ENCODE measurements at regions not wholly inside any gene's neighbourhood (a gene's known extent, or its start where the extent isn't known, plus 50 kb on each side); places are given as distances from the start of the nearest gene placed in this dataset.
A peak's percentile ranks its signal among the peaks of the same experiment; 100 is the strongest.
"Not testable (repeated sequence)": the region's sequence is repeated elsewhere in the genome, so short reads cannot be mapped to it uniquely, and the experiment has no call there.

DNA sequence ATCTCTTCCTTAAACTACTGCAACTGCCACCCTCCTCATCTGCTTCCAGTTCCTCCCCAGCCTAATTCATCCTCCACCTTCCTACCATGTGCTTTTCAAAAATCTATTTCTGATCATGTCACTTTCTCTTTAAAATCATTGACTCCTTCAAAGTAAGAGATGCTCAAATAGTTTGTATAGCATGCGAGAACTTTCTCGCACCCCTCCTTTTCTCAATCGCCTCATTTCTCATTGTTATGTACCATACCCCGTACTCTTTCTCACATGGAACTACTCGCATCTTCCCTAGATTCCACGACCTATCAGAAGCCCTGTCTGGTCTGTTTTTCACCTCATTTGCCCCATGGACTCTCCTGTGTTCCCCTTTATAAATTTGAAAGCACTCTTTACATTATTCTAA is 238.2 kb downstream of the NRIP1 start:
- DNase-seq (ENCODE audit: low read depth): no peak

DNA sequence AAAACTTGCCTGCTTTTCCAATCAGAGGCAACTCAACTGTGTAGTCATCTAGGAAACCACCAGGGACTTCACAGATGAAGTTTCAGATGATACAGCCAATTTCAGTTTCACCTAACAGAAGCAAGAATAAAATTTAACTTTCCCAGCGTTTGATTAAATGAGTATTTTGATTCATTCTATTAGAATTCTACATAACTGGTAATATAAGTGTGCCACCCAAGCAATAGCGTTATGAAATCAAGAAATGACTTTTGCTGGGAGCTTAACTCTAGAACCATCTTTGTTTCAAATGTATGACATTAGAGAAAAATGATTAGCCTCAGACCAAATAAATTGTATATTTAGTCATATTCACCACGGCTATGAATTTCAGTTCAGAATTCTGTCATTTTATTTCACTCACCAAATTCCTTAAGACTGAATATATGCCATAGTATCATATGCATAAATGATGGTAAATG is 239.3 kb downstream of the NRIP1 start:
- no peak for DNase-seq (ENCODE audit: low read depth)

DNA sequence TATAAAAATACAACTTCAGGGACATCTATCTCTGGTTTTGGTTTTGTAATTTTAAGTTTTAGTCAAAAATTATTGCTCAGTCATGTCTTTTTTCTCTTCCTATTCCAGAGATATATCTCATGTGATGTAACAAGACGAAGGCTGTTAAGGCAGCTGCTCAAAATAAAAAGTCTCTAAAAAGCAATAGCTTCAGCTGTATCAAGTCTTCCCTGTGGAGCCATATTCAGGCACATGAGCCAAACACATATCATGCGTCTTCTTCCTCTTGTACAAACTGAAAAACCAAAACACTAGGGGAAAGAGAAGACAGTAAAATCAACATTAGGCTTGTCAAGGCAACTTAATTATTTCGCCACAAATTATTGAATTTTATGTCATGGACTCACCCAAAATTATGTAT is 240.7 kb downstream of the NRIP1 start:
- no peak for DNase-seq (ENCODE audit: low read depth)

GRCh38 chr21:14817311-14817710 is 247.5 kb downstream of the NRIP1 start:
- DNase-seq (ENCODE audit: low read depth): no peak

DNA sequence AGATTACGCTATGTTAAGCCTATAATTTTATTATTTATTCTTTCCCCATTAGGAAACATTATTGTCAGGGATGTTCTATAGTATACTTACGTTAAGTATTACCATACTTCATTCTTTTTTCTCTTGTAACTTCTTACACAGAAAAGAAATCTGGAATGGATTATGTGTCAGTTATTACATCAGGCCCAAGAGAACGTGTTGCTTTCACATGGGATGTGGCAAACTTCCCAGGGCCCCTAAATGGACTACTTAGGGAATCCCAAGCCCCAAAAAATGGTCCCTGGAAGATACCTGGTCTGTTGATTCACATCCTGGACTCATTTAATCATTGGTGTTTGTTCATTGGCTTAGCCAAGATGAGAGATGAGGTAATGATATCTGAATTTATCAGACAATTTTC is 249.8 kb downstream of the NRIP1 start:
- DNase-seq (ENCODE audit: low read depth): no peak

GRCh38 chr21:14814282-14814681 is 250.5 kb downstream of the NRIP1 start:
- no peak for DNase-seq (ENCODE audit: low read depth)

GRCh38 chr21:14804170-14804569 is 258.1 kb upstream of the SAMSN1 start:
- not testable (repeated sequence) for DNase-seq (ENCODE audit: low read depth)

- DNase-seq (ENCODE audit: low read depth): no peak
These were observed 251.4 kb upstream of the SAMSN1 start for GRCh38 chr21:14797543-14797942.

DNA sequence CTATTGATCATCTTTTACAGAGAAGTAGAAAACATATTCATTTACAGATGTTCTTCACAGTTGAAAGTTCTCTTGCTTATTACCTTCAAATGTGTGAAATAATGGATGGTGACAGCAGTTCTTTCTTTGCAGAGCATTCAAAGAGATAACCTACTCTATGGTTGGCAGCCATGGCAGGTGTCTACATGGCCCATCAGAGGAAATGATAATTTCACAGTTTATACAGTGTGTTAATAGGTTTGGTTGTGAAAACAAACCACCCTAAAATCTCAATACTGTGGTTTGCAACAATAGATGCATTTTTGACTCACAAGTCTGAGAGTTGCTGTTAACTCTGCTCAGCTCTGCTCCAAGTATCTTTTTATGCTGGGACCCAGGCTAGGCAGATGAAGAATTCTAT is 241.2 kb upstream of the SAMSN1 start:
- DNase-seq (ENCODE audit: low read depth): no peak

GRCh38 chr21:14785679-14786078 is 239.6 kb upstream of the SAMSN1 start:
- no peak for DNase-seq (ENCODE audit: low read depth)

GRCh38 chr21:14773777-14774345 is 227.7 kb upstream of the SAMSN1 start:
- peak; percentile 40 for DNase-seq (ENCODE audit: low read depth)

- DNase-seq (ENCODE audit: low read depth): no peak
These were observed 225.5 kb upstream of the SAMSN1 start for GRCh38 chr21:14771593-14771992.

GRCh38 chr21:14768042-14768441 is 221.9 kb upstream of the SAMSN1 start:
- DNase-seq (ENCODE audit: low read depth): no peak

DNA sequence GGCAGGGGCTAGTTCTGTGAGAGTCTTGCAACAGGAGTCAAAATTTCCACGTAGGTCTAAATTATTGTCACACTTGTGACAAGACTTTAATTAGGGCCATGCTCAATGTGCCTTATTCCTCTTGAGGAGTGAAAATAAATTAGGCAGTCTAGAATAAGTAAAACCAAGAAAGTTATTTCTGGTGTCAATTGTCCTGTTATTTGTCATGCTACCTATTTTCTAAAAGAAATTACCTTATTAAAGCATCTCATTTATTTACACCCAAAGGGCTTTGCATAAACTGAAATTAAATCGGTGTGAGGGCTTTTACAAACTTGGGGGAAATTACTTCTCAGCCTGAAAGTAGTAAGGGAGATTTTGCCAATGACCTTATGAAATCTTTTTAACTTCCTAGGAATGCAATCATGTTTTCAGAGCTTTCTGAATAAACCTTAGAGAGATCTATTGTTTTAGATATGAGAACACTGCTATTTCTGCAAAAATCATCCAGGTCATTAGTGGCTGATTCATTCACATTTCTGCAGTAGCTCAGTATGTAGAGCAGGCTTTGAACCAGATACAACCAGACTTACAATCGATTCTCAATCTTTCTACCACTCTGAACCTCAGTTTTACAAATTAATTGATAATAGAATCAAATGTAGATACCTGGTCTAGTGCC is 221.2 kb upstream of the SAMSN1 start:
- DNase-seq (ENCODE audit: low read depth): no peak

GRCh38 chr21:14766241-14766640 is 220.1 kb upstream of the SAMSN1 start:
- DNase-seq (ENCODE audit: low read depth): no peak

DNA sequence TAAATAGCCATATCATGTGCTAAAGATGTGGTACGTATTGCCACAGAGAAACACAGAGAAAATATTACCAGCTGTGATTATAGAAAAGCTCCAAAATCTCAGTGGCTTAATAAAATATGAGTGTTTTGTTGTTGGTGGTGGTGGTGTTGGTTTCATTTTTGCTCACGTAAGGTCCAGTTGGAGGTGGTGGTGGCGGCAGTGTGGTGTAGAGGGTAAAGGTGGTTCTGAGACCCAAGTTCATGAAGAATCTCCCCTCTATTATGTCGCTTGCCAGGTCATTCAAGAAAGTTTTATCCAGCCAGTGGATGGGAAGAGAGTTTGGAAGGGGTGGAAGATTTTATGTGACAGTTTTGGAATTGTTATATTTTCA is 217.6 kb upstream of the SAMSN1 start:
- DNase-seq (ENCODE audit: low read depth): no peak

DNA sequence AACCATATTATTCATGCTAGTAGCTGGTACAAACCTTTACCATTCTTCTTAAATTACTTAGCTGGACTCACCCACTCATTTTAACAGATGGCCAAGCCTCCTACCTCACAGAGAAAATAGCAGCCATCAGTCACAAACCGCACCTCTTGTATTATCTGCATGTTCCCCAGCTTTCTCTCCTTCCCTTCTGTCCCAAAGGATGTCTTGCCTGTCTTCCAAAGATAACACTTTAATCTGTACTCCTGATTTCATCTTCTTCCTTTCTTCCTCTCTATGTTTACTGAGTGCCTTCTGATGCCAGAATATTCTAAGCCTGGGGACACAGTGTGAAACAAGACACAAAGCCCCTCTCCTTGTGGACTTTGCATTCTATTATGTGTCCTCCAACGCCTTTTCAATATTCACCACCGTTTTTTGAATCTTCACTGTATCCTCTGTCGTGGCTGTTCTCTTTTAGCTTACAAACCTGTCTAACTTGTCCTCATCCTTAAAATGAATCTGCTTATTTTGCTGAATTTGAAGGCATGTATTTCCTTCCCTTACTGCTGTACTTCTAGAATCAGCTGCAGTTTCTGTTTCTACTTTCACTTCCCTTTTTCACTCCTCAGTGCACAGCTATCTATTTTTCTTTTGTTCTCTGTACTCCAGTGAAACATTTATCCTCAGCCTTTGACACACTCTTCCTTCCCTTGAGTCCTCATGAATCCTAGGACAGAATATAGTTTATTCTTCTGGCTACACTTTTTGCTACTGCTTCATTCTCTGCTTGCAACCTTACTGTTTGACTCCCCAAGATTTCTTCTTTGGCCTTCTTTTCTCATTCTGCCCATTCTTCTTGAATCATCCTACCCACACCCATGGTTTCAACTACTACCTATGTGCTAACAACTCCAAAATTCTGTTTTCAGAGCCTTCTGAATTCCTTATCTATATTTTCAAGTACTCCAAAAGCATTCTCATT is 216.9 kb upstream of the SAMSN1 start:
- DNase-seq (ENCODE audit: low read depth): no peak

DNA sequence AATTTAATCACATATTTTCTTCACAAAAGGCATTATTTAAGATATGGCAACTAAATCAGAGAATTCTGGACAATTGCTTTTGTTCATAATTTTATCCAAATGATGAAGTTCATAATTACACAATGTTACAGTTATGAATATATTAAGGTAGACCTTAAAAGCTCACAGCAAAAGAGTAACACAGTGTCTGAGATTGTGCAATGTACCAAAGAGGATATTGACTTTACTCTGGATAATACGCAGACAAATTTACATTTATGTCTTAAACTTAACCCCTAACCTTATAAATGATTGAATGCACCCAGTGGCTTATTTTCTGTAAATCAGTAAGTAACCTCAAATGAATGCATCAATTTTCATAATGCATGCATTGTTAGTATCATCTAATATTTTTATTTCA is 216.2 kb upstream of the SAMSN1 start:
- no peak for DNase-seq (ENCODE audit: low read depth)

GRCh38 chr21:14759285-14759684 is 213.2 kb upstream of the SAMSN1 start:
- DNase-seq (ENCODE audit: low read depth): no peak

- DNase-seq (ENCODE audit: low read depth): no peak
These were observed 212.7 kb upstream of the SAMSN1 start for GRCh38 chr21:14758849-14759248.

DNA sequence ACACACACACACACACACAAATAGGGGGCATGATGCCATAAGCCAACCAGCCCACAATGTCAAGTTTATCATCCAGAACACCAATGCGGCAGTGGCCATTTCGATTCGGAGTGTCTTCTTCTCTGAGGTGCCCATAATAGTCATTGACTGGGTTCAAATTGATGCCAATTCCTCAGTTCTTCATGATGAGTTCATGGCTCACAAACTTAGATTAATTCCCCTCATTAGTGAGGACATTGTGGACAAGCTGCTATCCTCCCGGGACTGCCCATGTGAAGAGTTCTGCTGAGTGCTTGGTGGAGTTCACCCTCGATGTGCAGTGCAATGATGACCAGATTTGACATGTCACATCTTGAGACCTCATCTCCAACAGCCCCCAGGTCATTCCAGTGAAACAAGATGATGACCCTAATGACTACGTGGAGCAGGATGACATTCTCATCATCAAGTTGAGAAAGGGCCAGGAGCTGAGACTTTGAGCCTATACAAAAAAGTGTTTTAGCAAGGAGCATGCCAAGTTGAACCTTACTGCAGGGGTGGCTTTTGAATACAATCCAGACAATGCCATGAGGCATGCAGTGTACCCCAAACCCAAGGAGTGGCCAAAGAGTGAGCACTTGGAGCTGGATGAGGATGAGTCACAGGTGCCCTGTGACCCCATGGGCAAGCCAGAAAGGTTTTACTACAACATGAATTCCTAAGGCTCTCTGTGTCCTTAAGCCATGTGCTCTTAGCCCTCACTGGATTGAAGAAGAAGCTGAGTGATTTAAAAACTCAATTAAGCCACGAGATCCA is 211.6 kb upstream of the SAMSN1 start:
- DNase-seq (ENCODE audit: low read depth): no peak

- no peak for DNase-seq (ENCODE audit: low read depth)
These were observed 209.0 kb upstream of the SAMSN1 start for GRCh38 chr21:14755086-14755485.
